Chondrocyte (in vitro differentiated cells): ENCODE measurements at regions not wholly inside any gene's neighbourhood (a gene's known extent, or its start where the extent isn't known, plus 50 kb on each side); places are given as distances from the start of the nearest gene placed in this dataset.

Experiments used
- DNase-seq: peaks from one replicate; pipeline ENCODE4 v3.0.0; 2021; ENCODE audit warnings: mixed read lengths, low spot score
- H3K27ac Mint-ChIP-seq: one replicate; pipeline ENCODE4 v1.8.0; 2021; ENCODE audit warnings: mild to moderate bottlenecking, moderate library complexity, mixed read lengths; ENCODE audit not compliant: unreplicated experiment
- H3K27me3 Mint-ChIP-seq: 2 replicates; pipeline ENCODE4 v1.8.0; 2021; ENCODE audit warnings: low read depth, mixed read lengths
- H3K36me3 Mint-ChIP-seq: 2 replicates; pipeline ENCODE4 v1.8.0; 2021; ENCODE audit warnings: low read depth, mixed read lengths
- H3K4me1 Mint-ChIP-seq: 2 replicates; pipeline ENCODE4 v1.8.0; 2021; ENCODE audit warnings: low read depth, mild to moderate bottlenecking, mixed read lengths
- H3K4me3 Mint-ChIP-seq: one replicate; pipeline ENCODE4 v1.8.0; 2021; ENCODE audit warnings: mild to moderate bottlenecking, moderate library complexity, mixed read lengths; ENCODE audit not compliant: unreplicated experiment
- H3K9me3 Mint-ChIP-seq: 2 replicates; pipeline ENCODE4 v1.8.0; 2021; ENCODE audit warnings: low read depth, mixed read lengths
- CTCF ChIP-seq: fragments of 200-600 bp; sonication (generic); IDR thresholded peaks from 2 replicates; pipeline ENCODE4 v1.5.0; 2021; ENCODE audit warnings: antibody characterized with exemption, mild to moderate bottlenecking, moderate library complexity

DNA sequence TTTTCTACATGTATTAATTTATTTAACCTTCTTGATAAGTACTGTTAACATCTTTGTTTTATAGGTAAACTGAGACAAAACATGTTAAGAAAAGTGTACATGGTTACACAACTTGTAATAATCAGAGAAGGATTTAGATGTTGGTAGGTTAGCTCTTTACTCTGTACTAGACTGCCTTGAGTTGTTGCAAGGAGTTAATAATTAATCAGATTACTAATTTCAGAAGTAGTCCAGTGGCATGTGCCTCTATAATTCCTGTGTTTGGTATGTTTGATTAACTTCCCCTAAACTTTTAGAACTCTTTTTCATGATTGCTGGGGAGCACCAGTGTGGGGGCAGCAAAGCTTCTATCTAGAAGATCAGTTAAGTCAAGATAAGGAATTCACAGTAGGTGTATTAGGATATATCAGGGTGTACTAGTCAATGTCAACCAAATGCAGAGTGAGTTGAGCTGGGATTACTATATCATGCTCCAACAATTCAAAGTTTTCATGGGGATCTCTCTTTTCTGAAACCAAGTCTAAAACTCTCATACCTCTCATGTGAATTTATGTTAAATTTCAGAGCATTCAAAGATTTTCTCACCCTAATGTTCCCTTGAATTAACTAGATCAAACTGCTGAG, 129.7 kb upstream of the AHI1 start:
- no peak for DNase-seq
- Mint-ChIP-seq H3K4me1 (no peaks in the 10 kb centered on the region), H3K27me3 (no peaks in the 10 kb centered on the region), H3K9me3 (no peaks in the 10 kb centered on the region), H3K36me3 (no peaks in the 10 kb centered on the region), H3K4me3 (no peak overlapping the region), H3K27ac (no peak overlapping the region)
- TF ChIP-seq CTCF = no peak

GRCh38 chr6:135630789-135631376, 133.3 kb upstream of the AHI1 start:
- no peak overlapping the region for H3K27ac Mint-ChIP-seq

DNA sequence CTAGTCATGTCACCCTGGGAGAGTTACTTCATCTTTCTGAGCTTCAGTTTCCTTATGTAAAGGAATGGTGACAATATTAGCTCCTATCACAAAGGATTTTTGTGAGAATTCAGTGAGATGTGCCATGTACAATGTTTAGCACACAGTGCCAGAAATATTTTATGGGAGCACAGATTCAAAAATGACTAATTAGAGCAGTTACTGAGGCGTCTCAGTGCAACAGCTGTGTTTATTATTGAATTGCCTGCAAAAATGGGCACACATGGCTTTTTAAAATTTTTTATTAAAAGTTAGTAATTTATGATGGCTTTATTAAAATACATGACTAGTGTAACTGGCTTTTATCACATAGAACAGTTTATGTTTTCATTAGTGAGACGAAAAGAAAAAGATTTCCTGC, 134.3 kb upstream of the AHI1 start:
- no peak for DNase-seq
- no peaks in the 10 kb centered on the region for H3K36me3 Mint-ChIP-seq
- H3K27ac Mint-ChIP-seq = no peak overlapping the region
- no peaks in the 10 kb centered on the region for H3K4me1 Mint-ChIP-seq
- TF ChIP-seq CTCF = no peak
- H3K4me3 Mint-ChIP-seq = no peak overlapping the region
- H3K27me3 Mint-ChIP-seq = peaks cover 12% of the 10 kb centered on the region
- no peaks in the 10 kb centered on the region for H3K9me3 Mint-ChIP-seq

More at GRCh38 chr6:135630789-135631376, 133.3 kb upstream of the AHI1 start:
- Mint-ChIP-seq H3K4me1 (no peaks in the 10 kb centered on the region), H3K36me3 (no peaks in the 10 kb centered on the region), H3K9me3 (no peaks in the 10 kb centered on the region), H3K4me3 (no peak overlapping the region), H3K27me3 (peaks cover 6% of the 10 kb centered on the region)
- DNase-seq = no peak
- no peak for TF ChIP-seq CTCF

DNA sequence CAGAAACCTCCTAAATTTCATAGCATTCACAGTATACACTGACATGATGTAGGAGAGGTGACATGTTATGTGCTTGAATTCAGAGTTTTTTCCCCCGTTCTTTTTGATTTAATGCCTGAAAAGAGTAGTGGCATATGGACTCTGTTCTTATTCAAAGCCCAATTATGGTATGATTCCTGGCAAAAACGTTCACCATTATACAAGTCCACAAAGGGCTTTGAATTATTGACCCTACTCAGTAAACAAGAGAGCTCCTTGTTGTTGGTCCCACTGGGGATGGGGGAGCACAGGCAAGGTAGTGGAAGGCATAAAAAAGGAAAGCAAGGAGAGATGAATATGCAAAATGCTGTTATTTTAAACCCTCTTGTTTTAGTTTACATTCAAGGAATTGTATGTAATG, 136.0 kb upstream of the AHI1 start:
- Mint-ChIP-seq H3K4me3 (no peak overlapping the region), H3K27ac (no peak overlapping the region)

GRCh38 chr6:135637701-135638100, 140.2 kb upstream of the AHI1 start:
- Mint-ChIP-seq H3K4me1 (no peaks in the 10 kb centered on the region), H3K27me3 (peaks cover 20% of the 10 kb centered on the region), H3K4me3 (no peak overlapping the region), H3K36me3 (no peaks in the 10 kb centered on the region), H3K9me3 (no peaks in the 10 kb centered on the region), H3K27ac (no peak overlapping the region)
- no peak for DNase-seq
- no peak for TF ChIP-seq CTCF

More for the DNA sequence above, 136.0 kb upstream of the AHI1 start:
- Mint-ChIP-seq H3K36me3 (no peaks in the 10 kb centered on the region), H3K9me3 (no peaks in the 10 kb centered on the region), H3K27me3 (peaks cover 12% of the 10 kb centered on the region), H3K4me1 (no peaks in the 10 kb centered on the region)
- DNase-seq = no peak
- TF ChIP-seq CTCF = no peak
